HG03558 (cell line): ENCODE measurements at regions not wholly inside any gene's neighbourhood (a gene's known extent, or its start where the extent isn't known, plus 50 kb on each side); places are given as distances from the start of the nearest gene placed in this dataset.
"Not testable (repeated sequence)": the region's sequence is repeated elsewhere in the genome, so short reads cannot be mapped to it uniquely, and the experiment has no call there.

Experiments used
- ATAC-seq: cut with Tn5 transposase; IDR thresholded peaks from one replicate; pipeline ENCODE4 v1.9.1; 2021; ENCODE audit warnings: moderate number of reproducible peaks; ENCODE audit not compliant: unreplicated experiment; ENCODE audit errors: extremely low read depth

DNA sequence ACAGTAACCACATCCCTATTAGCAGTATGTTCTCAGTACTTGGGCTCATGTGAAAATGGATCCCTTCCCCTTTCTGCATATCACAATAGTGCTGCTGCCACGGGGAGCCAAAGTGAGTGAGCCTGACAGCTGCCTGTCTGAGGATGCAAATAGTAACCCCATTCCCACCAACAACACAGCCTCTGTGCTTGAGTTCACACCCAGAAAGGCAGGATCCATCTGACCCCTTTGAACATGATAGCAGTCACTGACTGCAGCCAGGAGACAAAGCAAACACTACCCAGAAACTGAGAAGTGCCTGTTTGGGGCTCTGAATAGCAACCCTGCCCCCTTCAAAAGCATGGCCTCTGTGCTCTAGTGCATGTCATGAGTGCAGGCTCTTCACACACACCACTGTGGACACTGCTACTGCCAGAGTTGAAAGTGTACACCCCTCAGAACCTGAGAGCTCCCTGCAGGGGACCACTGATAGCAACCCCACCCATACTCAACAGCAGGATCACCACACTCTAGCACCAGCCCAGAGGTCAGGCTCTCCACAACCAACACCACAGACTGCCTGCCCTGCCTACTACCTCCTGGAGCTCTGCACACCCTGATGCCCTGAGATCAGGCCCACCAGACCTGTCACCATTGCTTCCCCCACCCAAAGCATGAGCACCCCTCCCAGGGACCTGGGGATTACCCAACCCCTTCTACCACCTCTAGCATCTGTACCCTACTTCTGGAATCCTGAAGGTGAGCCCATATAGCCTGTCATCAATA lies 1563.5 kb upstream of the PRR20A start:
- ATAC-seq = no peak

- ATAC-seq = no peak
These were observed 1562.9 kb upstream of the PRR20A start for GRCh38 chr13:55577847-55578210.

DNA sequence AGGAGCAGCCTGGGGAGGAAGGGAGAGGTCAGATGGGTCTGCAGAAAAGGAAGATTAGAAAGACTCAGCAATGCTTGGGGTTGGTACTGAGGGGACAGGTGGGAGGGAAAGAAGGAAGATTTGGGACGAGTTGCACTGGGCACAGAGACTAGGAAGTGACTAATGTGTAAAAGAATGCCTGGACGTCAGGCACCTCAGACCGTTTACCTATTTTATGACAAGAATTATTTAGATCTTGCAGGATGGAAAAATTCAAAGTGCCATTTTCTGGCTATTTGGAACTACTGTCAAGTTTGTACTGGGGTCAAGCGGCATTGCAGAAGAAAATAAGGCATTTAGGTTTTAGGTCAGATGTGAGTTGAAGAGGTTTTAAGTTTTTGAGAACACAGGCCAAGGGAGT lies 1558.4 kb upstream of the PRR20A start:
- not testable (repeated sequence) for ATAC-seq

- ATAC-seq = no peak
These were observed 1556.6 kb upstream of the PRR20A start for GRCh38 chr13:55583953-55584593.

DNA sequence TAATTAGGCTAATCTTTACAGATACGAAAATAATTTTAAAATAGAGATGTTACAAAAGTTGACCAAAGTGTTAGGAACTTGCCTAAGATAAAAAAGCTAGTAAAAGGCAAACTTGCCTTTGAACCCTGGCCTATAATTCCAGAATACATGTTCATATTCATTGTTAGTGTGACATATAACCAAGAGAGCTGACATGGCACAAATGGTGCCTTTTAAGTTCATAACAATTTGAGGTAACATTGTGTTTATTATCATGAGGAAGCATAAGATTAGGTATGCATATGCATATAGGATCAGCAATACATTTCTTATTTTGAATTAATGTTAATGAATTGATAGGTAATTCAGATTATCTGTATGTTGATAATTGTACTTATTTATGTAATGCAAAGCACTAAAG lies 1537.9 kb upstream of the PRR20A start:
- no peak for ATAC-seq

- no peak for ATAC-seq
These were observed 1534.6 kb upstream of the PRR20A start for GRCh38 chr13:55606045-55606665.

DNA sequence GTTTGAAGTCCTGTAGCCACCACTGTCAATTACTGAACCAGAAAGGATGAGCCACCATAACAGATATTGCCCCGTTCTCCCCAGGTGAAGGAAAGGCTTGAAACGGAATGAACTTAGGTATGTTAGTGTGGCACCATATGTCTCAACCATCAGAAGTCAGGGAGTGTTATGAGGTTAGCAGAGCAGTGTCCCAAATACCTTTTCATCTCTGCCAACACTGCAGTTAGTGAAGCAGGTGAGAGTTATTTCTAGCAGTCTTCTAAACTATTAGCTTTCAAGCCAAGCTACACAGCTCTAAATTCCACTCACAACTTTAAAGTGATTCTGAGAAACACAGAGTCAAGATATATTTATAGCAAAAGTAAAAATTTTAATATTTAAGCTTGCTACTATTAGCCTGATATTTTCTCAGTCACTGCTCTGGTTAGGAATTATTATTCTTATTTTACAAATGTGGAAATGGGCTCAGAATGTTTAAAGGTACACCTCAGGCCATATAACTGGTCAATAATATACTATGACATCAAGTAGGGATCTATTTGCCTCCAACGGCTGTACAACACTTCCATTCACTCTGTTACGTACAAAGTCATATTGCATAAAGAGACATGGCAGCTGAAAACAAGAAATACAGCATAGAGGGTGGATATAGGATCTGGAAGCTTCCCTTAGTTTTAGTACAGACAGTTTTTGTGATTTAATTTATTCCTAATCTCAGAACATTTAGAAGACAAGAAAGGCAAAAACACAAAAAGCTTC lies 1527.1 kb upstream of the PRR20A start:
- ATAC-seq = no peak

DNA sequence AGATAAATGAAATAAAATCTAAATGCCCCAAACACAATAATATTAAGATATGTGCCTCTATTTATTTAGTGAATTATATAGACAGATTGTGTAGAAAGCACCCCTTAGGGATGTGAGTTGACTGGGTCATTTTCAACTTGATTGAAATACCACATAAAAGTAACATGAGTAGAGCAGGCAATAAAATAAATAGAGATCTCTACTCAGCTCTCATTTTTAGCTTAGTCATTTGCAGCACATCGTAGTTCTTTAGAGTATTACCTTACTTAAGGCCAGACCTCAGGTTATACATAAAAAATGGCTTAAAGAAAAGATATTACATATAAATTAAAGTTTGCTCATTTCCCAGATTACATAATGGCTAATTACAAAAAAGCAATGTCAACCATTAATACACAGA lies 1525.6 kb upstream of the PRR20A start:
- no peak for ATAC-seq

DNA sequence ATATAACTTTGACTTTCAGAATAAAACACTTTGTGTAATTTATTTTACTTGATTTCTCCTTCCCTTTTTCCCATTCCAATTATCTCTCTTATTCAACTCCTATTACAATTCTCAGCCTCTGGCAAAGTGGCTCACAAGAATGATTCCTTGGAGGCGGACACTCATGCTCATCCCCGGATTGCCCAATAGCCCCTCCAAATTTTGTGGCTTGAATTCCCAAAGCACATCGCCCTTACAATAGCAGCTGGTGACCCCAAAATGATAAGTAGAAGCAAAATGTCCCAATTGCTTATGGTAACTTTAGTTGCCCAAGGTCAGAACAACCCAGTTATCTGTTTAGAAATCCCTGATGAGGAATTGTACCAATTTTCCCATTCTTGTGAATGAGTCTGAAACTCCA lies 1523.5 kb upstream of the PRR20A start:
- ATAC-seq = no peak

- ATAC-seq = no peak
These were observed 1513.5 kb upstream of the PRR20A start for GRCh38 chr13:55627221-55627620.

GRCh38 chr13:55632402-55632801 lies 1508.3 kb upstream of the PRR20A start:
- no peak for ATAC-seq

DNA sequence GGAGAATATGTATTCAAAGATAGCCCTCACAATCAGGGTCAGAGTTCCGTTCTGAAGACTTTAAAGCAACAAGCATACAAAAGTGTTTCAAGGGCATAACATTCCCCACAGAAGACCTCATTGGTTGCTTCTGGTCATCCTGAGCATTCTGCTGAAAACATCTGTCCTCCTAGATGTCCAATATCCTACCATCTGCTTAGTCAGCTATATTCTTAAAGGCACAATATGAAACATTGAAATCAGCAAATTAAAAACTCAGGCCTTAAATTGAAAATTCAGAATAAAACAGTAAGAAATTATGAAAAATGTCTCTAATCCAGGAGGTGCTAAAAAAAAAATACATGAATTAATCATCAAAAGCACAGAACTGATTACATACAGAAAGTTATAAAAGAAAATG lies 1491.2 kb upstream of the PRR20A start:
- no peak for ATAC-seq

GRCh38 chr13:55652657-55653056 lies 1488.1 kb upstream of the PRR20A start:
- ATAC-seq = no peak

DNA sequence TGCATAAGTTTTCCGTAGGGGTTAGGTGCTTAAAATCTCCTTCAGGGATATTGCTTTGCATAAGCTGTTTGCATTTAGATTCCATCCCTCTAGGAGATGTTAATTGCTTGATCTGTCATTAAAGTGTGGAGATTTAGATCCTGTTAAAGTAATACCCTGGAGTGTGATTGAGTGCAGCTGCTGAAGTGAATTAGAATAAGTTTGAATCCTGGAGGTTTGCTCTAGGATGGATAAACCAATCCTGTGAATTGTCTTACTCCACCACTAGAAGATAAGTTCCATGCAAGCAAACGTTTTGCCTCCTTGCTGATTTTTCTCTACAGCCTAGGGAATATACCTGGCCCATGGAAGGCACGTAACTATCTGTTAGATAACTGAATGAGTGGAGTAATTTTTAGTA lies 1487.2 kb upstream of the PRR20A start:
- ATAC-seq = no peak

- ATAC-seq = no peak
These were observed 1486.5 kb upstream of the PRR20A start for GRCh38 chr13:55654243-55654642.

DNA sequence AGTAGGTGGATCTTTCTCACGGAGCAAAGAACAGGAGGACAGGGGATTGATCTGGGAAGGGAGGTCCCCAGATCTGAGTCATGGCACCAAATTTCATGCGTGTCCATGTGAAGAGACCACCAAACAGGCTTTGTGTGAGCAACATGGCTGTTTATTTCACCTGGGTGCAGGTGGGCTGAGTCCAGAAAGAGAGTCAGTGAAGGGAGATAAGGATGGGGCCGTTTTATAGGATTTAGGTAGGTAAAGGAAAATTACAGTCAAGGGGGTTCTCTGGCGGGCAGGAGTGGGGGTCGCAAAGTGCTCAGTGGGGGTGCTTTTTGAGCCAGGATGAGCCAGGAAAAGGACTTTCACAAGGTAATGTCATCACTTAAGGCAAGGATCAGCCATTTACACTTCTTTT lies 1480.5 kb upstream of the PRR20A start:
- not testable (repeated sequence) for ATAC-seq

GRCh38 chr13:55660851-55661250 lies 1479.9 kb upstream of the PRR20A start:
- no peak for ATAC-seq

GRCh38 chr13:55661505-55661904 lies 1479.2 kb upstream of the PRR20A start:
- ATAC-seq = no peak

- no peak for ATAC-seq
These were observed 1476.5 kb upstream of the PRR20A start for GRCh38 chr13:55664178-55664577.

GRCh38 chr13:55669051-55669450 lies 1471.7 kb upstream of the PRR20A start:
- no peak for ATAC-seq

GRCh38 chr13:55673910-55674309 lies 1466.8 kb upstream of the PRR20A start:
- ATAC-seq = no peak
